ENCODE measurements at regions not wholly inside any gene's neighbourhood (a gene's known extent, or its start where the extent isn't known, plus 50 kb on each side); places are given as distances from the start of the nearest gene placed in this dataset.
A peak's percentile ranks its signal among the peaks of the same experiment; 100 is the strongest.

DNA sequence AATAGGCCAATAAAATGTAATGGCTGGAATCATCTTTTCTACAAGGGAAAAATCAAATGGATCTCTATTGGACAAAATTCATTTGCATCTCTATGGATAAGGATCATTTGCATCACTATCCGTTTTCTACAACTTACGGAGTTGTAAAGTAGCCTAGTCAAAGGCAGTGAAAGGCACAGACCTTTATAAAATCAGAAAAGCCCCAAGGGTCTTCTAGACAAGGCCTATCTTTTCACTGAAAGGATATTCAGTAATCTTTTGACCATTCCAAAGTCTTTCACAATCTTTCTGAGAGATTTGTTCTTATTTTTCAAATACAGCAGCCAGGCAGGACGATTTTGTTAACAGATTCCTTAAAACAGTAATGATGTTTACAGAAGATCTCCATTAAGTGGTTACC is 119.5 kb upstream of the JADE1 start:
- no peak overlapping the region for H3K27ac ChIP-seq
- no peaks in the 10 kb centered on the region for H3K36me3 ChIP-seq
- H3K4me3 ChIP-seq: no peak overlapping the region
- no peaks in the 10 kb centered on the region for H3K27me3 ChIP-seq
- H3K9me3 ChIP-seq (ENCODE audit: low read depth): no peaks in the 10 kb centered on the region
- H3K4me1 ChIP-seq (ENCODE audit: low read depth): no peaks in the 10 kb centered on the region
- no peak for DNase-seq (ENCODE audit: low read depth in 1 of 2, low spot score in 1 of 2)
- TF ChIP-seq, protein P1, sequence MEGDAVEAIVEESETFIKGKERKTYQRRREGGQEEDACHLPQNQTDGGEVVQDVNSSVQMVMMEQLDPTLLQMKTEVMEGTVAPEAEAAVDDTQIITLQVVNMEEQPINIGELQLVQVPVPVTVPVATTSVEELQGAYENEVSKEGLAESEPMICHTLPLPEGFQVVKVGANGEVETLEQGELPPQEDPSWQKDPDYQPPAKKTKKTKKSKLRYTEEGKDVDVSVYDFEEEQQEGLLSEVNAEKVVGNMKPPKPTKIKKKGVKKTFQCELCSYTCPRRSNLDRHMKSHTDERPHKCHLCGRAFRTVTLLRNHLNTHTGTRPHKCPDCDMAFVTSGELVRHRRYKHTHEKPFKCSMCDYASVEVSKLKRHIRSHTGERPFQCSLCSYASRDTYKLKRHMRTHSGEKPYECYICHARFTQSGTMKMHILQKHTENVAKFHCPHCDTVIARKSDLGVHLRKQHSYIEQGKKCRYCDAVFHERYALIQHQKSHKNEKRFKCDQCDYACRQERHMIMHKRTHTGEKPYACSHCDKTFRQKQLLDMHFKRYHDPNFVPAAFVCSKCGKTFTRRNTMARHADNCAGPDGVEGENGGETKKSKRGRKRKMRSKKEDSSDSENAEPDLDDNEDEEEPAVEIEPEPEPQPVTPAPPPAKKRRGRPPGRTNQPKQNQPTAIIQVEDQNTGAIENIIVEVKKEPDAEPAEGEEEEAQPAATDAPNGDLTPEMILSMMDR (IDR thresholded peaks at IDR 0.05; ENCODE audit: low read depth, low read length): no peak

DNA sequence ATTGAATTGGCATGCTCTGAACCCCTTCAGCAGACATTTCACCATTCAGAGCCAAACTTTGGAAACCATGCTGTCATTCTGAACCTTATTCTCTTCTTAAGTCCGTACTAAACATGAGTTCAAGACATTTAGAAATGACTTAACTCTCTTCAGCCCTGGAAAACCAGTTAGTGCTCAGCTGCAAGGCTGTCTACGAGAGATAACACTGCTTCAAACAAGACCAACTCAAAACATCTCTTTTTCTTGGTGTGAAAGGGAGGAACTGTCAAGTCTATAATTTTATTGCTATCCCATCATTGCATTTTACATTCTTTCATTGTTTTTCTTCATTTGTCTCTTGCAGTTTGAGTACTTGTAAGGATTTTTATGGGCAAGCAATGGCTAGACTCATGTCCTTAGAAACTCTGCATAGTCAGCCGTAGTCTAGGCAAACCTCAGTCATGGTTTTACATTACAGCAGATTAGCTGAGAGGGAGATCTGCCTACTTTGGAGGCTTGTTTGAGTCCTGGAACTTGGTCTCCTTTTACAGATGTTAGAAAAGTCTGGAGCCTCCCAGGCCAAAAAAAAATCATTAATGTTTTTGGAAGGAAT is 120.6 kb upstream of the JADE1 start:
- TF ChIP-seq, protein P1 (IDR thresholded peaks at IDR 0.05; ENCODE audit: low read depth, low read length): no peak
- no peak for DNase-seq (ENCODE audit: low read depth in 1 of 2, low spot score in 1 of 2)
- no peaks in the 10 kb centered on the region for H3K9me3 ChIP-seq (ENCODE audit: low read depth)

DNA sequence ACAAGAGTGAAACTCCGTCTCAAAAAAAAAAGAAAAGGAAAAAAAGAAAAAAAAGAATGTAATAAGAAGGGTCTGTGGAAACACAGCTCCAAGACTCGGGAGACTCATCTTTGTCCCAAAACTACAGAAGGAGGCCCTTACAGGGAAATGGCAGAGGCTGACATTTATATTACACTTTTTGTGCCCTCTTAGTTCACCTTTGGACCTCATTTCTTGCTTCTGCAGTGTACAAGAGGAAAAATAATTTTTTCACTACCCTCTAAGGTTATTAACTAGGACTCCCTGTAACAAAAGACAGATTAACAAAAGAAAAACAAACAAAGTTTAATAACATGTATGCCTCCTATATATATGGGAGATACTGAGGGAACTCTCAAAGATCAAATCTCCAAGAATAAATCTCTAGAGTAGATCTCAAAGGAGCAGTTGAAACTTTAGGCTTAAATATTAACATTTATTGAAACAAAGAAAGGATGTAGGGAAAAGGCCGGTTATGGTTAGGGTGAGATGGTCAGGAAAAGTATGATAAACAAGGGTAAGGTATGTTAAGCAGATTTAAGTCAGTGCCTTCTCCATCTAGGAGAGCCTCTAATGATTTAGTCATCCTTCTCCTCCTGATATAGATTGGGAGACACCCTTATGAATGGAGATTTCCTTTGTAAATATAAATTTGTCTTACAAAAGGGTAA is 121.3 kb upstream of the JADE1 start:
- DNase-seq (ENCODE audit: low read depth in 1 of 2, low spot score in 1 of 2): no peak
- Histone ChIP-seq H3K4me1 (ENCODE audit: low read depth) (no peaks in the 10 kb centered on the region), H3K36me3 (no peaks in the 10 kb centered on the region), H3K27ac (no peak overlapping the region), H3K27me3 (peaks cover 7% of the 10 kb centered on the region), H3K4me3 (no peak overlapping the region), H3K9me3 (ENCODE audit: low read depth) (no peaks in the 10 kb centered on the region)
- TF ChIP-seq, protein P1 (IDR thresholded peaks at IDR 0.05; ENCODE audit: low read depth, low read length): no peak

More for the DNA sequence above, 120.6 kb upstream of the JADE1 start:
- no peak overlapping the region for H3K4me3 ChIP-seq
- no peak overlapping the region for H3K27ac ChIP-seq
- H3K36me3 ChIP-seq: no peaks in the 10 kb centered on the region
- H3K4me1 ChIP-seq (ENCODE audit: low read depth): no peaks in the 10 kb centered on the region
- H3K27me3 ChIP-seq: no peaks in the 10 kb centered on the region

DNA sequence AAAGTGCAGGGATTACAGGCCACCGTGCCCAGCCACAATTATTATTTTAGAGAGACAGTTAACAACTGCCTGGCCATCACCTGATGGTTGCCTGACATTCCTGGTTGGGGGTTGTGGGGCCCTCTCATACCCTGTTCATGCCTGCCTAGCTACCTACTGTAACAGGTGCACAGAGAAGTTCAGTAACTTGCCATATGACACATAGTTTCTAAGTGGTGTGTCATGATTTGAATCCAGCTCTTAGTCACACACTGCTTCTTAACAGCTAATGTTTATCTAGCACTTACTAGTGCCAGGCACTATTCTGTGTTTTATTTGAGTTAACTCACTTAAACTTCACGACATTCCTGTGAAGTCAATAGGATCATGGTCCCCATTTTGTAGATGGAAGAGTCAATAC is 122.7 kb upstream of the JADE1 start:
- H3K4me3 ChIP-seq: no peak overlapping the region
- TF ChIP-seq, protein P1 (IDR thresholded peaks at IDR 0.05; ENCODE audit: low read depth, low read length): no peak

DNA sequence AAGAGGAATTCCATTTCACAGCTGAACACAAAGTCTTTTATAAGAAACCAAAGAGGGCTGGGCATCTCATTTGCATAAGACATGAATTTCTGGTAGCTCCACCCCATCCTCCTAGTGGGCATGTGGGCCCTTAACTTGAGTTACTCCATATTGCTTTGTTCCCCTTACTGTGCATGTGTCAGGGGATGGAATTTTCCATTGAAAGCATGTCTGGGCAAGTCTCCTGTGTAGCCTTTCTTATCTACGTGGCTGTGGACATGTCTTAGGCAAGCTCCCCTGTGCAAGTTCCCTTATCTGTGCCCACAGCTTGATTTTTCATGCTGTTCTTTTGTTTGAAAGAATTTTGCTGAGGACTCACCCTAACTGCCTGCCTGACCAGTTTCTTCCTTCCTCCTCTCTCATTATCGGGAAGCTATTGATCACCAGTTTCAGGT is 123.5 kb upstream of the JADE1 start:
- no peak overlapping the region for H3K27ac ChIP-seq

More for the DNA sequence above, 122.7 kb upstream of the JADE1 start:
- Histone ChIP-seq H3K9me3 (ENCODE audit: low read depth) (no peaks in the 10 kb centered on the region), H3K4me1 (ENCODE audit: low read depth) (no peaks in the 10 kb centered on the region), H3K27me3 (peaks cover 13% of the 10 kb centered on the region), H3K36me3 (no peaks in the 10 kb centered on the region), H3K27ac (no peak overlapping the region)
- DNase-seq (ENCODE audit: low read depth in 1 of 2, low spot score in 1 of 2): no peak

More for the DNA sequence above, 123.5 kb upstream of the JADE1 start:
- Histone ChIP-seq H3K4me3 (no peak overlapping the region), H3K9me3 (ENCODE audit: low read depth) (no peaks in the 10 kb centered on the region), H3K27me3 (peaks cover 13% of the 10 kb centered on the region), H3K4me1 (ENCODE audit: low read depth) (no peaks in the 10 kb centered on the region), H3K36me3 (no peaks in the 10 kb centered on the region)
- TF ChIP-seq, protein P1 (IDR thresholded peaks at IDR 0.05; ENCODE audit: low read depth, low read length): no peak
- peak in 1 of 2 donors; percentile 29 for DNase-seq (ENCODE audit: low read depth in 1 of 2, low spot score in 1 of 2)
